ENCODE measurements at regions not wholly inside any gene's neighbourhood (a gene's known extent, or its start where the extent isn't known, plus 50 kb on each side); places are given as distances from the start of the nearest gene placed in this dataset.
"Not testable (repeated sequence)": the region's sequence is repeated elsewhere in the genome, so short reads cannot be mapped to it uniquely, and the experiment has no call there.

- Histone ChIP-seq H3K4me1 (peaks cover 9% of the 10 kb centered on the region), H3F3A (ENCODE audit: low read depth) (peaks cover 4% of the 10 kb centered on the region), H3K9me3 (ENCODE audit: low read depth) (no peaks in the 10 kb centered on the region), H3K4me2 (no peak overlapping the region), H4K20me1 (ENCODE audit: low read depth) (no peaks in the 10 kb centered on the region), H2AFZ (replicated peaks) (no peak overlapping the region), H3K79me2 (ENCODE audit: low read depth) (no peaks in the 10 kb centered on the region), H3K27me3 (no peaks in the 10 kb centered on the region), H3K27ac (no peak overlapping the region), H3K9ac (no peak overlapping the region), H3K4me3 (no peak overlapping the region), H3K36me3 (no peaks in the 10 kb centered on the region)
- Mint-ChIP-seq H3K4me3 (no peak overlapping the region), H3K27me3 (ENCODE audit: insufficient read depth, low read depth) (peaks cover under 1% of the 10 kb centered on the region), H3K36me3 (no peaks in the 10 kb centered on the region), H3K9me3 (peaks cover 11% of the 10 kb centered on the region), H3K27ac (no peak overlapping the region), H3K4me1 (peaks cover 17% of the 10 kb centered on the region)
- TF ChIP-seq EZH2phosphoT487 (IDR thresholded peaks at IDR 0.05) (no peak), EZH2 (IDR thresholded peaks at IDR 0.05) (no peak), CTCF (IDR thresholded peaks at IDR 0.05) (no peak)
- no peak for DNase-seq (ENCODE audit: low spot score)
These were observed 628.1 kb upstream of the CITED2 start for GRCh38 chr6:140002396-140003022.

- H3K27ac Mint-ChIP-seq: no peak overlapping the region
- H2AFZ ChIP-seq (replicated peaks): no peak overlapping the region
- H3K36me3 Mint-ChIP-seq: no peaks in the 10 kb centered on the region
- H4K20me1 ChIP-seq (ENCODE audit: low read depth): no peaks in the 10 kb centered on the region
- peaks cover 9% of the 10 kb centered on the region for H3K4me1 ChIP-seq
- H3K27me3 ChIP-seq: no peaks in the 10 kb centered on the region
- TF ChIP-seq CTCF (IDR thresholded peaks at IDR 0.05): no peak
- no peak for TF ChIP-seq EZH2phosphoT487 (IDR thresholded peaks at IDR 0.05)
- TF ChIP-seq EZH2 (IDR thresholded peaks at IDR 0.05): no peak
- peaks cover 8% of the 10 kb centered on the region for H3K9me3 Mint-ChIP-seq
- peaks cover 4% of the 10 kb centered on the region for H3F3A ChIP-seq (ENCODE audit: low read depth)
- H3K27ac ChIP-seq: no peak overlapping the region
- no peak overlapping the region for H3K4me3 ChIP-seq
- no peak overlapping the region for H3K4me2 ChIP-seq
- H3K4me1 Mint-ChIP-seq: peaks cover 17% of the 10 kb centered on the region
- no peaks in the 10 kb centered on the region for H3K79me2 ChIP-seq (ENCODE audit: low read depth)
- no peaks in the 10 kb centered on the region for H3K36me3 ChIP-seq
- no peak overlapping the region for H3K4me3 Mint-ChIP-seq
- H3K9me3 ChIP-seq (ENCODE audit: low read depth): no peaks in the 10 kb centered on the region
- H3K9ac ChIP-seq: no peak overlapping the region
- DNase-seq (ENCODE audit: low spot score): no peak
- no peaks in the 10 kb centered on the region for H3K27me3 Mint-ChIP-seq (ENCODE audit: insufficient read depth, low read depth)
These were observed 627.4 kb upstream of the CITED2 start for GRCh38 chr6:140001821-140002341.

- no peaks in the 10 kb centered on the region for H3K79me2 ChIP-seq (ENCODE audit: low read depth)
- no peaks in the 10 kb centered on the region for H3K9me3 ChIP-seq (ENCODE audit: low read depth)
- no peaks in the 10 kb centered on the region for H3K27me3 ChIP-seq
- Mint-ChIP-seq H3K36me3 (no peaks in the 10 kb centered on the region), H3K9me3 (peaks cover 5% of the 10 kb centered on the region), H3K27me3 (ENCODE audit: insufficient read depth, low read depth) (no peaks in the 10 kb centered on the region), H3K4me3 (no peak overlapping the region), H3K27ac (no peak overlapping the region), H3K4me1 (peaks cover 17% of the 10 kb centered on the region)
- H3K27ac ChIP-seq: no peak overlapping the region
- TF ChIP-seq EZH2 (IDR thresholded peaks at IDR 0.05) (no peak), CTCF (IDR thresholded peaks at IDR 0.05) (no peak), EZH2phosphoT487 (IDR thresholded peaks at IDR 0.05) (no peak)
- DNase-seq (ENCODE audit: low spot score): no peak
- peaks cover 9% of the 10 kb centered on the region for H3K4me1 ChIP-seq
- peaks cover 4% of the 10 kb centered on the region for H3F3A ChIP-seq (ENCODE audit: low read depth)
- no peak overlapping the region for H2AFZ ChIP-seq (replicated peaks)
- H3K36me3 ChIP-seq: no peaks in the 10 kb centered on the region
- H4K20me1 ChIP-seq (ENCODE audit: low read depth): no peaks in the 10 kb centered on the region
- no peak overlapping the region for H3K4me2 ChIP-seq
- no peak overlapping the region for H3K4me3 ChIP-seq
- H3K9ac ChIP-seq: no peak overlapping the region
These were observed 626.6 kb upstream of the CITED2 start for GRCh38 chr6:140001005-140001404.

GRCh38 chr6:139999661-140000060 lies 625.2 kb upstream of the CITED2 start:
- not testable (repeated sequence) for H3K36me3 ChIP-seq; H3K27me3 ChIP-seq; H3K27me3 Mint-ChIP-seq (ENCODE audit: insufficient read depth, low read depth); H3K9ac ChIP-seq; H3F3A ChIP-seq (ENCODE audit: low read depth); H3K27ac Mint-ChIP-seq; H3K4me2 ChIP-seq; H3K79me2 ChIP-seq (ENCODE audit: low read depth); H3K9me3 ChIP-seq (ENCODE audit: low read depth); H3K4me3 ChIP-seq; H3K9me3 Mint-ChIP-seq; H3K27ac ChIP-seq; DNase-seq (ENCODE audit: low spot score); H3K4me1 ChIP-seq; H2AFZ ChIP-seq (replicated peaks); H4K20me1 ChIP-seq (ENCODE audit: low read depth); H3K4me3 Mint-ChIP-seq; H3K36me3 Mint-ChIP-seq
- H3K4me1 Mint-ChIP-seq: peaks cover 17% of the 10 kb centered on the region

GRCh38 chr6:139998478-139998877 lies 624.0 kb upstream of the CITED2 start:
- H4K20me1 ChIP-seq (ENCODE audit: low read depth); H3K36me3 ChIP-seq; DNase-seq (ENCODE audit: low spot score); H3K4me1 ChIP-seq; H3F3A ChIP-seq (ENCODE audit: low read depth); H3K27me3 Mint-ChIP-seq (ENCODE audit: insufficient read depth, low read depth); H3K9ac ChIP-seq; H2AFZ ChIP-seq (replicated peaks); H3K27ac ChIP-seq; H3K4me2 ChIP-seq; H3K27me3 ChIP-seq; H3K4me3 Mint-ChIP-seq; H3K4me3 ChIP-seq; H3K79me2 ChIP-seq (ENCODE audit: low read depth); H3K36me3 Mint-ChIP-seq; H3K9me3 ChIP-seq (ENCODE audit: low read depth): not testable (repeated sequence)
- peaks cover 12% of the 10 kb centered on the region for H3K4me1 Mint-ChIP-seq
- peak overlapping the region; percentile 65 for H3K27ac Mint-ChIP-seq
- peaks cover 11% of the 10 kb centered on the region for H3K9me3 Mint-ChIP-seq
